Stimulated activated effector memory CD8-positive, alpha-beta T cell treated with anti-CD3 and anti-CD28 coated beads, Interleukin-12 subunit alpha, Interleukin-12 subunit beta, amount 100 ng/mL, for 72 hours (primary cell): ENCODE measurements at regions not wholly inside any gene's neighbourhood (a gene's known extent, or its start where the extent isn't known, plus 50 kb on each side); places are given as distances from the start of the nearest gene placed in this dataset.

Source experiments
- ATAC-seq: fragments of 150-1000 bp; cut with Tn5 transposase; 2 replicates; pipeline ENCODE4 v1.10.0; 2021
- DNase-seq, 2 donors: peaks; one replicate each; pipeline ENCODE4 v3.0.0; 2021 to 2022; ENCODE audit warnings: low spot score in 2 of 2
- H3K27ac Mint-ChIP-seq: one replicate; pipeline ENCODE4 v1.8.0; 2022; ENCODE audit warnings: mild to moderate bottlenecking, mixed read lengths
- H3K36me3 Mint-ChIP-seq: one replicate; pipeline ENCODE4 v1.8.0; 2022; ENCODE audit warnings: mild to moderate bottlenecking, mixed read lengths
- H3K4me1 Mint-ChIP-seq: one replicate; pipeline ENCODE4 v1.8.0; 2022; ENCODE audit warnings: mixed read lengths
- H3K4me3 Mint-ChIP-seq: one replicate; pipeline ENCODE4 v1.8.0; 2022; ENCODE audit warnings: mild to moderate bottlenecking, mixed read lengths
- H3K9me3 Mint-ChIP-seq: one replicate; pipeline ENCODE4 v1.8.0; 2022; ENCODE audit warnings: mixed read lengths

- H3K4me1 Mint-ChIP-seq: no peaks in the 10 kb centered on the region
Observed at GRCh38 chr20:54704032-54704635, 228.7 kb downstream of the DOK5 start.

More at GRCh38 chr20:54704032-54704635, 228.7 kb downstream of the DOK5 start:
- ATAC-seq (no peak), DNase-seq (no peak)
- H3K27ac Mint-ChIP-seq: no peak overlapping the region
- H3K36me3 Mint-ChIP-seq: no peaks in the 10 kb centered on the region
- peaks cover 2% of the 10 kb centered on the region for H3K9me3 Mint-ChIP-seq
- no peak overlapping the region for H3K4me3 Mint-ChIP-seq
